DOHH2 (cell line): ENCODE measurements at regions not wholly inside any gene's neighbourhood (a gene's known extent, or its start where the extent isn't known, plus 50 kb on each side); places are given as distances from the start of the nearest gene placed in this dataset.

Experiments
- H3F3A ChIP-seq: fragments of 200-600 bp; sonication (generic), shearing (Covaris generic); 2 replicates; pipeline ENCODE4 v1.6.0; 2016; ENCODE audit warnings: antibody characterized with exemption, mild to moderate bottlenecking; ENCODE audit not compliant: control insufficient read depth, insufficient read depth
- H3K27ac ChIP-seq: fragments of 200-600 bp; sonication (generic); 2 replicates; pipeline ENCODE4 v1.5.1; 2014; ENCODE audit warnings: low read depth, mild to moderate bottlenecking, low read length, moderate library complexity
- H3K27me3 ChIP-seq: fragments of 200-600 bp; sonication (generic); 2 replicates; pipeline ENCODE4 v1.6.1; 2014; ENCODE audit warnings: mild to moderate bottlenecking, low read length, mixed read lengths; ENCODE audit not compliant: control insufficient read depth
- H3K36me3 ChIP-seq: fragments of 200-600 bp; sonication (generic); 2 replicates; pipeline ENCODE4 v1.6.1; 2014; ENCODE audit warnings: mild to moderate bottlenecking, low read length, moderate library complexity, mixed read lengths; ENCODE audit not compliant: control insufficient read depth
- H3K4me1 ChIP-seq: fragments of 200-600 bp; sonication (generic); 2 replicates; pipeline ENCODE4 v1.6.1; 2014; ENCODE audit warnings: mild to moderate bottlenecking, low read length, mixed read lengths; ENCODE audit not compliant: control insufficient read depth
- H3K4me2 ChIP-seq: fragments of 200-600 bp; sonication (generic); 2 replicates; pipeline ENCODE4 v1.6.0; 2014; ENCODE audit warnings: mild to moderate bottlenecking, low read length, moderate library complexity
- H3K4me3 ChIP-seq: fragments of 200-600 bp; sonication (generic); 2 replicates; pipeline ENCODE4 v1.5.1; 2014; ENCODE audit warnings: mild to moderate bottlenecking, low read length, mixed read lengths
- H3K79me2 ChIP-seq: fragments of 200-600 bp; sonication (generic); 2 replicates; pipeline ENCODE4 v1.6.1; 2014; ENCODE audit warnings: mild to moderate bottlenecking, low read length, mixed read lengths; ENCODE audit not compliant: control insufficient read depth
- H3K9me2 ChIP-seq: fragments of 200-600 bp; sonication (generic); replicated peaks from 2 replicates; pipeline ENCODE4 v1.6.1; 2014; ENCODE audit warnings: mild to moderate bottlenecking, low read length, mixed read lengths; ENCODE audit not compliant: control insufficient read depth
- H3K9me3 ChIP-seq: fragments of 200-600 bp; sonication (generic); 2 replicates; pipeline ENCODE4 v1.6.1; 2014; ENCODE audit warnings: antibody characterized with exemption, low read length, mixed read lengths; ENCODE audit not compliant: control insufficient read depth, insufficient read depth
- H4K20me1 ChIP-seq: fragments of 200-600 bp; sonication (generic); 2 replicates; pipeline ENCODE4 v1.6.0; 2014; ENCODE audit warnings: low read depth, mild to moderate bottlenecking, antibody characterized with exemption, low read length, moderate library complexity; ENCODE audit not compliant: control insufficient read depth, insufficient read depth
- EZH2phosphoT487 ChIP-seq: fragments of 200-600 bp; sonication (generic); IDR thresholded peaks from 2 replicates; pipeline ENCODE4 v1.6.1; 2017; ENCODE audit warnings: borderline replicate concordance, mild to moderate bottlenecking, antibody characterized with exemption, low read length, moderate library complexity, mixed read lengths
- TF ChIP-seq, protein P1 (sequence below): fragments of 200-600 bp; sonication (generic); IDR thresholded peaks from one replicate; pipeline ENCODE4 v1.5.1; 2014; ENCODE audit warnings: antibody characterized with exemption, mild to moderate bottlenecking, low read depth, low read length; ENCODE audit not compliant: poor library complexity, severe bottlenecking

DNA sequence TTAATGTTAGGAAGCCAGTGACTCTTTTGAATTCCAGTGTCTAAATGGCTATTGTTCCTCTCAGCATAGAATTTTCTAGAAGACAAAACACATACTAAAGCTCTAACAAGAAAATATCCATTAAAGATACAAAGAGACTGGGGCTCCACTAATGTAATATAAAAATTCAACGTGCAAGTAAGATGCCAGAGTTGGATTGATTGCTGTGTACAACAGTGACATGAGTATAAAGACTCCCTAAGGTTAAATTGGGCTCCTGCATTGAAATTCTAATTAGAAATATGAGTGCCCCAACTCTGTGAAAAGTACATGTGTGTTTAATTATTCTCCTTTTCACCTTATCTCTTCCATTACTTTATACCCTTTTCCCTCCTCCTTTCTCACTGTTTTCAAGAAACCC lies 253.6 kb upstream of the G2E3 start:
- H3K9me2 ChIP-seq = no peaks in the 10 kb centered on the region
- no peaks in the 10 kb centered on the region for H3K36me3 ChIP-seq
- H4K20me1 ChIP-seq = no peaks in the 10 kb centered on the region
- H3K9me3 ChIP-seq = no peaks in the 10 kb centered on the region
- H3K4me1 ChIP-seq = no peaks in the 10 kb centered on the region
- no peak overlapping the region for H3K4me2 ChIP-seq
- no peak overlapping the region for H3K4me3 ChIP-seq
- TF ChIP-seq, protein P1, sequence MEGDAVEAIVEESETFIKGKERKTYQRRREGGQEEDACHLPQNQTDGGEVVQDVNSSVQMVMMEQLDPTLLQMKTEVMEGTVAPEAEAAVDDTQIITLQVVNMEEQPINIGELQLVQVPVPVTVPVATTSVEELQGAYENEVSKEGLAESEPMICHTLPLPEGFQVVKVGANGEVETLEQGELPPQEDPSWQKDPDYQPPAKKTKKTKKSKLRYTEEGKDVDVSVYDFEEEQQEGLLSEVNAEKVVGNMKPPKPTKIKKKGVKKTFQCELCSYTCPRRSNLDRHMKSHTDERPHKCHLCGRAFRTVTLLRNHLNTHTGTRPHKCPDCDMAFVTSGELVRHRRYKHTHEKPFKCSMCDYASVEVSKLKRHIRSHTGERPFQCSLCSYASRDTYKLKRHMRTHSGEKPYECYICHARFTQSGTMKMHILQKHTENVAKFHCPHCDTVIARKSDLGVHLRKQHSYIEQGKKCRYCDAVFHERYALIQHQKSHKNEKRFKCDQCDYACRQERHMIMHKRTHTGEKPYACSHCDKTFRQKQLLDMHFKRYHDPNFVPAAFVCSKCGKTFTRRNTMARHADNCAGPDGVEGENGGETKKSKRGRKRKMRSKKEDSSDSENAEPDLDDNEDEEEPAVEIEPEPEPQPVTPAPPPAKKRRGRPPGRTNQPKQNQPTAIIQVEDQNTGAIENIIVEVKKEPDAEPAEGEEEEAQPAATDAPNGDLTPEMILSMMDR = no peak
- no peak for TF ChIP-seq EZH2phosphoT487
- H3F3A ChIP-seq = no peaks in the 10 kb centered on the region
- no peaks in the 10 kb centered on the region for H3K79me2 ChIP-seq
- H3K27me3 ChIP-seq = no peaks in the 10 kb centered on the region
- no peak overlapping the region for H3K27ac ChIP-seq

DNA sequence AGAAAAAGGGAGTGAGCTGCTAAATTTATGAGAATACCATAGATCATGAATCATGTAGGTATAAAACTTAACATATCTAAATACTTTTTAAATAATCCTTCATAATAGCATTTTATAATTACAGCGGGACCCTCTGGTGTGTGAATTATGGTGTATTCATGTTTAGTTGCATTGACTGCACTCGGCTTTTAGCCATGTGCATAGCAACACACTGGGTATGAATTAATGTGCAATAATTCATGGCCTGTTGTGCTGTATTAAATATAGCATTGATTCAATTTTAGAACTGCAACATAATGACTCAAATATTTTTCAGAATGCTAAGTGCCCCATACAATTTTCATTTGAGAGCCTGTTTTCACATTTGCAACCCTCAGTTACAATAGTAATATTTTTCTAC lies 249.6 kb upstream of the G2E3 start:
- no peak overlapping the region for H3K4me2 ChIP-seq
- H3K79me2 ChIP-seq = no peaks in the 10 kb centered on the region
- H3K4me3 ChIP-seq = no peak overlapping the region
- no peaks in the 10 kb centered on the region for H3K4me1 ChIP-seq
- H3K27ac ChIP-seq = no peak overlapping the region
- H3K9me2 ChIP-seq = no peaks in the 10 kb centered on the region
- TF ChIP-seq, protein P1 = no peak
- no peak for TF ChIP-seq EZH2phosphoT487
- no peaks in the 10 kb centered on the region for H3K9me3 ChIP-seq
- no peaks in the 10 kb centered on the region for H4K20me1 ChIP-seq
- H3F3A ChIP-seq = no peaks in the 10 kb centered on the region
- H3K36me3 ChIP-seq = no peaks in the 10 kb centered on the region
- H3K27me3 ChIP-seq = no peaks in the 10 kb centered on the region

DNA sequence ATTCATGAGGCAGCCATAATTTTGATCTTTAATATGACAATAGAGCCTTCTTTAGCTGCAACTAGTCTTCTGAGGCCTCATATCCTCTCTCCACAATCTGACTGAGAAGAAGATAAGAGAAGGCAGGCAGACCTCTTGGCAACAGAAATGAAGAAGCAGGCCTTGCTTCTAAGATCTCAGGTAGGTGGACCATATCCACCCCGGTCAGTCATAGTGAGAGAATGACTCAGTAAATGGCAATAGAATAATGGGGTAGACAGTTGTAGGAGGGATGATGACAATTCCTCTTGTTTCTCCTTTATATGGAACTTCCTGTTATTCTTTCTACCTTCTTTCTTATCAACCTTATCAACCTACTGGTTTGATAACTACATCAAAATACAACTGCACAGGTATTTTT lies 246.7 kb upstream of the G2E3 start:
- H3K79me2 ChIP-seq = no peaks in the 10 kb centered on the region
- no peaks in the 10 kb centered on the region for H3K9me3 ChIP-seq
- H3K27ac ChIP-seq = no peak overlapping the region
- no peaks in the 10 kb centered on the region for H3K36me3 ChIP-seq
- no peaks in the 10 kb centered on the region for H3F3A ChIP-seq
- no peaks in the 10 kb centered on the region for H3K9me2 ChIP-seq
- H3K4me3 ChIP-seq = no peak overlapping the region
- no peaks in the 10 kb centered on the region for H4K20me1 ChIP-seq
- TF ChIP-seq, protein P1 = no peak
- TF ChIP-seq EZH2phosphoT487 = no peak
- no peaks in the 10 kb centered on the region for H3K27me3 ChIP-seq
- H3K4me1 ChIP-seq = no peaks in the 10 kb centered on the region
- H3K4me2 ChIP-seq = no peak overlapping the region

DNA sequence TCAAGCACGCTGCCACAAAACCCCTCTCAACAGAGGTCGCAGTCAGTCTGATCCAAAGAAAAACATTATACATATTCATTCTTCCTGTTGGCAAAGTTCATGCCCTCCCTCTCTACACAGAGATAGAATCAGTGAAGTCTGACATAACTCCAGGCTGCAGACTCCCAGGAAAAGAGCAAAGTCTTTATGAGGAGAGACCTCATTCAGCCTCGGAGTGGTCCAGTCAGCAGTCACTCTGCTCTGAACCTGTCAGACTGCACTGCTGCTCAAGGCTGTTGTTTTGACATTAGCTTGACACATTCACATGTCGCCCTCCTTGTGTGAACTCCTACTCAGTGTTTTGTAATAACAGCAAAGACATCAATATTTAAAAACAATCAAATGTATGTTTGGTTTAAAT lies 241.2 kb upstream of the G2E3 start:
- Histone ChIP-seq H3K36me3 (no peaks in the 10 kb centered on the region), H3K79me2 (no peaks in the 10 kb centered on the region), H3K4me3 (no peak overlapping the region), H3K4me1 (no peaks in the 10 kb centered on the region), H4K20me1 (no peaks in the 10 kb centered on the region), H3K9me3 (no peaks in the 10 kb centered on the region), H3K4me2 (no peak overlapping the region), H3F3A (no peaks in the 10 kb centered on the region), H3K27ac (no peak overlapping the region), H3K27me3 (no peaks in the 10 kb centered on the region), H3K9me2 (no peaks in the 10 kb centered on the region; the same call in none of the 2 replicates)
- TF ChIP-seq, protein P1 = no peak
- TF ChIP-seq EZH2phosphoT487 = no peak
